ENCODE measurements at regions not wholly inside any gene's neighbourhood (a gene's known extent, or its start where the extent isn't known, plus 50 kb on each side); places are given as distances from the start of the nearest gene placed in this dataset.

- Histone ChIP-seq H3K4me3 (ENCODE audit: low read depth, low read length) (no peak overlapping the region), H3K4me1 (ENCODE audit: control insufficient read depth, insufficient read depth, low read length) (no peaks in the 10 kb centered on the region), H3K27ac (ENCODE audit: low read depth, low read length) (no peak overlapping the region), H3K9ac (ENCODE audit: low read length) (no peak overlapping the region), H3K27me3 (ENCODE audit: control insufficient read depth, insufficient read depth, low read length) (no peaks in the 10 kb centered on the region), H3K36me3 (ENCODE audit: control insufficient read depth, insufficient read depth, low read length) (no peaks in the 10 kb centered on the region), H3K9me3 (ENCODE audit: control insufficient read depth, insufficient read depth, low read depth, low read length) (no peaks in the 10 kb centered on the region)
These were observed 687.8 kb downstream of the TDRD15 start for GRCh38 chr2:21811541-21811940.

- no peaks in the 10 kb centered on the region for H3K4me1 ChIP-seq (ENCODE audit: control insufficient read depth, insufficient read depth, low read length)
- no peak overlapping the region for H3K4me3 ChIP-seq (ENCODE audit: low read depth, low read length)
- no peaks in the 10 kb centered on the region for H3K9me3 ChIP-seq (ENCODE audit: control insufficient read depth, insufficient read depth, low read depth, low read length)
- no peak overlapping the region for H3K9ac ChIP-seq (ENCODE audit: low read length)
- no peaks in the 10 kb centered on the region for H3K36me3 ChIP-seq (ENCODE audit: control insufficient read depth, insufficient read depth, low read length)
- no peak overlapping the region for H3K27ac ChIP-seq (ENCODE audit: low read depth, low read length)
- H3K27me3 ChIP-seq (ENCODE audit: control insufficient read depth, insufficient read depth, low read length), result no peaks in the 10 kb centered on the region
These were observed 689.0 kb downstream of the TDRD15 start for GRCh38 chr2:21812766-21813165.

GRCh38 chr2:21814588-21815149 is 690.9 kb downstream of the TDRD15 start:
- Histone ChIP-seq H3K27me3 (ENCODE audit: control insufficient read depth, insufficient read depth, low read length) (no peaks in the 10 kb centered on the region), H3K9ac (ENCODE audit: low read length) (no peak overlapping the region), H3K36me3 (ENCODE audit: control insufficient read depth, insufficient read depth, low read length) (no peaks in the 10 kb centered on the region), H3K4me1 (ENCODE audit: control insufficient read depth, insufficient read depth, low read length) (peaks cover 7% of the 10 kb centered on the region), H3K4me3 (ENCODE audit: low read depth, low read length) (no peak overlapping the region), H3K27ac (ENCODE audit: low read depth, low read length) (no peak overlapping the region), H3K9me3 (ENCODE audit: control insufficient read depth, insufficient read depth, low read depth, low read length) (no peaks in the 10 kb centered on the region)

GRCh38 chr2:21818212-21818795 is 694.5 kb downstream of the TDRD15 start:
- no peak overlapping the region for H3K27ac ChIP-seq (ENCODE audit: low read depth, low read length)
- H3K4me3 ChIP-seq (ENCODE audit: low read depth, low read length), result no peak overlapping the region
- peaks cover 24% of the 10 kb centered on the region for H3K4me1 ChIP-seq (ENCODE audit: control insufficient read depth, insufficient read depth, low read length)
- no peaks in the 10 kb centered on the region for H3K9me3 ChIP-seq (ENCODE audit: control insufficient read depth, insufficient read depth, low read depth, low read length)
- H3K9ac ChIP-seq (ENCODE audit: low read length), result no peak overlapping the region
- no peaks in the 10 kb centered on the region for H3K27me3 ChIP-seq (ENCODE audit: control insufficient read depth, insufficient read depth, low read length)
- H3K36me3 ChIP-seq (ENCODE audit: control insufficient read depth, insufficient read depth, low read length), result no peaks in the 10 kb centered on the region

- Histone ChIP-seq H3K27me3 (ENCODE audit: control insufficient read depth, insufficient read depth, low read length) (no peaks in the 10 kb centered on the region), H3K9me3 (ENCODE audit: control insufficient read depth, insufficient read depth, low read depth, low read length) (no peaks in the 10 kb centered on the region), H3K27ac (ENCODE audit: low read depth, low read length) (no peak overlapping the region), H3K4me1 (ENCODE audit: control insufficient read depth, insufficient read depth, low read length) (peaks cover 24% of the 10 kb centered on the region), H3K4me3 (ENCODE audit: low read depth, low read length) (no peak overlapping the region), H3K9ac (ENCODE audit: low read length) (no peak overlapping the region), H3K36me3 (ENCODE audit: control insufficient read depth, insufficient read depth, low read length) (no peaks in the 10 kb centered on the region)
These were observed 695.7 kb downstream of the TDRD15 start for GRCh38 chr2:21819454-21819853.

- H3K27me3 ChIP-seq (ENCODE audit: control insufficient read depth, insufficient read depth, low read length), result no peaks in the 10 kb centered on the region
- H3K27ac ChIP-seq (ENCODE audit: low read depth, low read length), result no peak overlapping the region
- H3K4me1 ChIP-seq (ENCODE audit: control insufficient read depth, insufficient read depth, low read length), result peaks cover 24% of the 10 kb centered on the region
- H3K9ac ChIP-seq (ENCODE audit: low read length), result no peak overlapping the region
- no peaks in the 10 kb centered on the region for H3K36me3 ChIP-seq (ENCODE audit: control insufficient read depth, insufficient read depth, low read length)
- H3K4me3 ChIP-seq (ENCODE audit: low read depth, low read length), result no peak overlapping the region
- H3K9me3 ChIP-seq (ENCODE audit: control insufficient read depth, insufficient read depth, low read depth, low read length), result no peaks in the 10 kb centered on the region
These were observed 696.5 kb downstream of the TDRD15 start for GRCh38 chr2:21820271-21820670.

- Histone ChIP-seq H3K9ac (ENCODE audit: low read length) (no peak overlapping the region), H3K4me1 (ENCODE audit: control insufficient read depth, insufficient read depth, low read length) (peaks cover 24% of the 10 kb centered on the region), H3K9me3 (ENCODE audit: control insufficient read depth, insufficient read depth, low read depth, low read length) (no peaks in the 10 kb centered on the region), H3K4me3 (ENCODE audit: low read depth, low read length) (no peak overlapping the region), H3K27ac (ENCODE audit: low read depth, low read length) (no peak overlapping the region), H3K27me3 (ENCODE audit: control insufficient read depth, insufficient read depth, low read length) (no peaks in the 10 kb centered on the region), H3K36me3 (ENCODE audit: control insufficient read depth, insufficient read depth, low read length) (no peaks in the 10 kb centered on the region)
These were observed 698.0 kb downstream of the TDRD15 start for GRCh38 chr2:21821672-21822227.

GRCh38 chr2:21822505-21822904 is 698.7 kb downstream of the TDRD15 start:
- Histone ChIP-seq H3K36me3 (ENCODE audit: control insufficient read depth, insufficient read depth, low read length) (no peaks in the 10 kb centered on the region), H3K4me1 (ENCODE audit: control insufficient read depth, insufficient read depth, low read length) (peaks cover 24% of the 10 kb centered on the region), H3K27me3 (ENCODE audit: control insufficient read depth, insufficient read depth, low read length) (no peaks in the 10 kb centered on the region)

GRCh38 chr2:21833767-21834166 is 710.0 kb downstream of the TDRD15 start:
- Histone ChIP-seq H3K4me1 (ENCODE audit: control insufficient read depth, insufficient read depth, low read length) (peaks cover 5% of the 10 kb centered on the region; the same call in 1 of the 2 replicates), H3K9me3 (ENCODE audit: control insufficient read depth, insufficient read depth, low read depth, low read length) (no peaks in the 10 kb centered on the region), H3K27me3 (ENCODE audit: control insufficient read depth, insufficient read depth, low read length) (no peaks in the 10 kb centered on the region), H3K4me3 (ENCODE audit: low read depth, low read length) (no peak overlapping the region), H3K27ac (ENCODE audit: low read depth, low read length) (no peak overlapping the region), H3K9ac (ENCODE audit: low read length) (no peak overlapping the region), H3K36me3 (ENCODE audit: control insufficient read depth, insufficient read depth, low read length) (no peaks in the 10 kb centered on the region)

More at GRCh38 chr2:21822505-21822904, 698.7 kb downstream of the TDRD15 start:
- Histone ChIP-seq H3K9me3 (ENCODE audit: control insufficient read depth, insufficient read depth, low read depth, low read length) (no peaks in the 10 kb centered on the region), H3K4me3 (ENCODE audit: low read depth, low read length) (no peak overlapping the region), H3K27ac (ENCODE audit: low read depth, low read length) (no peak overlapping the region), H3K9ac (ENCODE audit: low read length) (no peak overlapping the region)

GRCh38 chr2:21836261-21836660 is 712.5 kb downstream of the TDRD15 start:
- Histone ChIP-seq H3K4me1 (ENCODE audit: control insufficient read depth, insufficient read depth, low read length) (peaks cover 9% of the 10 kb centered on the region; the same call in 1 of the 2 replicates), H3K9me3 (ENCODE audit: control insufficient read depth, insufficient read depth, low read depth, low read length) (no peaks in the 10 kb centered on the region), H3K9ac (ENCODE audit: low read length) (no peak overlapping the region), H3K4me3 (ENCODE audit: low read depth, low read length) (no peak overlapping the region), H3K36me3 (ENCODE audit: control insufficient read depth, insufficient read depth, low read length) (no peaks in the 10 kb centered on the region), H3K27ac (ENCODE audit: low read depth, low read length) (no peak overlapping the region), H3K27me3 (ENCODE audit: control insufficient read depth, insufficient read depth, low read length) (no peaks in the 10 kb centered on the region)

GRCh38 chr2:21836719-21837118 is 713.0 kb downstream of the TDRD15 start:
- no peaks in the 10 kb centered on the region for H3K27me3 ChIP-seq (ENCODE audit: control insufficient read depth, insufficient read depth, low read length)
- no peak overlapping the region for H3K4me3 ChIP-seq (ENCODE audit: low read depth, low read length)
- H3K9ac ChIP-seq (ENCODE audit: low read length), result no peak overlapping the region
- no peaks in the 10 kb centered on the region for H3K9me3 ChIP-seq (ENCODE audit: control insufficient read depth, insufficient read depth, low read depth, low read length)
- H3K27ac ChIP-seq (ENCODE audit: low read depth, low read length), result no peak overlapping the region
- peaks cover 13% of the 10 kb centered on the region; the same call in 1 of the 2 replicates for H3K4me1 ChIP-seq (ENCODE audit: control insufficient read depth, insufficient read depth, low read length)
- H3K36me3 ChIP-seq (ENCODE audit: control insufficient read depth, insufficient read depth, low read length), result no peaks in the 10 kb centered on the region

Data from HUES6 (cell line).